HEK293 (cell line): ENCODE measurements at regions not wholly inside any gene's neighbourhood (a gene's known extent, or its start where the extent isn't known, plus 50 kb on each side); places are given as distances from the start of the nearest gene placed in this dataset.

Experiments used
- BCL11B ChIP-seq: fragments of 450-650 bp; formaldehyde crosslinking; IDR thresholded peaks from 2 replicates; pipeline ENCODE4 v1.5.1; 2016; ENCODE audit warnings: low read depth, missing biosample characterization, missing genetic modification characterization
- SETDB1 ChIP-seq: IDR thresholded peaks from one replicate; pipeline ENCODE4 v1.6.1; 2017; ENCODE audit warnings: mild to moderate bottlenecking, low read length, moderate library complexity, mixed read lengths; ENCODE audit not compliant: insufficient read length
- ZNF140 ChIP-seq: fragments of 450-650 bp; formaldehyde crosslinking; IDR thresholded peaks from 2 replicates; pipeline ENCODE4 v1.5.1; 2016; ENCODE audit warnings: missing biosample characterization, missing genetic modification characterization
- ZNF146 ChIP-seq: fragments of 450-650 bp; formaldehyde crosslinking; IDR thresholded peaks from 2 replicates; pipeline ENCODE4 v1.5.1; 2016; ENCODE audit warnings: missing biosample characterization, missing genetic modification characterization
- ZNF335 ChIP-seq: fragments of 450-650 bp; formaldehyde crosslinking; conservative IDR thresholded peaks from 2 replicates; pipeline ENCODE4 v1.5.1; 2016; ENCODE audit warnings: missing biosample characterization, missing genetic modification characterization
- ZNF530 ChIP-seq: fragments of 450-650 bp; formaldehyde crosslinking; IDR thresholded peaks from 2 replicates; pipeline ENCODE4 v1.5.1; 2016; ENCODE audit warnings: low read depth, missing biosample characterization, missing genetic modification characterization
- ZNF561 ChIP-seq: fragments of 450-650 bp; IDR thresholded peaks from 2 replicates; pipeline ENCODE4 v1.5.1; 2018; ENCODE audit warnings: missing biosample characterization, missing genetic modification characterization, borderline replicate concordance
- ZNF585B ChIP-seq: fragments of 450-650 bp; formaldehyde crosslinking; IDR thresholded peaks from 2 replicates; pipeline ENCODE4 v1.5.1; 2016; ENCODE audit warnings: missing biosample characterization, missing genetic modification characterization
- ZNF677 ChIP-seq: fragments of 450-650 bp; IDR thresholded peaks from 2 replicates; pipeline ENCODE4 v1.5.0; 2018; ENCODE audit warnings: missing biosample characterization, mild to moderate bottlenecking, missing genetic modification characterization, moderate library complexity
- ZNF785 ChIP-seq: fragments of 450-650 bp; formaldehyde crosslinking; IDR thresholded peaks from 2 replicates; pipeline ENCODE4 v1.5.1; 2016; ENCODE audit warnings: missing biosample characterization, missing genetic modification characterization
- TF ChIP-seq, protein P1 (sequence below): fragments of 450-650 bp; formaldehyde crosslinking; conservative IDR thresholded peaks from 2 replicates; pipeline ENCODE4 v1.5.1; 2016; ENCODE audit warnings: low read depth, missing biosample characterization, missing genetic modification characterization
- TF ChIP-seq, protein P2 (sequence below): fragments of 450-650 bp; formaldehyde crosslinking; IDR thresholded peaks from 2 replicates; pipeline ENCODE4 v1.5.1; 2016; ENCODE audit warnings: missing biosample characterization, missing genetic modification characterization
- TF ChIP-seq, protein P3 (sequence below): fragments of 450-650 bp; formaldehyde crosslinking; IDR thresholded peaks from 2 replicates; pipeline ENCODE4 v1.5.1; 2016; ENCODE audit warnings: missing biosample characterization, missing genetic modification characterization
- TF ChIP-seq, protein P4 (sequence below): fragments of 450-650 bp; formaldehyde crosslinking; IDR thresholded peaks from 2 replicates; pipeline ENCODE4 v1.5.1; 2016; ENCODE audit warnings: missing biosample characterization, missing genetic modification characterization, borderline replicate concordance
- TF ChIP-seq, protein P5 (sequence below): fragments of 450-650 bp; formaldehyde crosslinking; IDR thresholded peaks from 2 replicates; pipeline ENCODE4 v1.5.1; 2016; ENCODE audit warnings: missing biosample characterization, missing genetic modification characterization
- TF ChIP-seq, protein P6 (sequence below): fragments of 450-650 bp; formaldehyde crosslinking; IDR thresholded peaks from 2 replicates; pipeline ENCODE4 v1.5.1; 2016; ENCODE audit warnings: missing biosample characterization, missing genetic modification characterization
- TF ChIP-seq, protein P7 (sequence below): fragments of 450-650 bp; formaldehyde crosslinking; IDR thresholded peaks from 2 replicates; pipeline ENCODE4 v1.5.1; 2016; ENCODE audit warnings: missing biosample characterization, missing genetic modification characterization
- TF ChIP-seq, protein P8 (sequence below): fragments of 450-650 bp; formaldehyde crosslinking; IDR thresholded peaks from 2 replicates; pipeline ENCODE4 v1.5.1; 2016; ENCODE audit warnings: missing biosample characterization, missing genetic modification characterization

DNA sequence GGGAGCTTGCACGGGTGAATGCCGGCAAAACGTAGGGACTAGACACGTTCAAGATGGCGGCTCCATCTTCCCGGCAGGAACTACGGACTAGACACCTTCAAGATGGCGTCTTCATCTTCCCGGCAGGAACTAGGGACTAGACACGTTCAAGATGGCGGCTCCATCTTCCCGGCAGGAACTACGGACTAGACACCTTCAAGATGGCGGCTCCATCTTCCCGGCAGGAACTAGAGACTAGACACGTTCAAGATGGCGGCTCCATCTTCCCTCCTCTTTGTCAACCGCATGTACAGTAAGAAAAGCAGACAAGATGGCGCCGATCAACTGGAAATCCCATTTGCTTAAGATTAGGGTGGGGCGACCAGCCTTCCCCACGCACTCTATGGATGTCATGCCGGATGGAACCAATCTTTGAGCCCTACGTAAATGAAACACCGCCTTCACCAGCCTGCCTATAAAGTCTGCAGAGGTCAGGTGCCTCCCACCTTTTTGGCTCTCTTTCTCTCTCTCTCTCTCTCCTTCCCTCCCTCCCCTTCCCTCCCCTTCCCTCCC is 222.4 kb downstream of the CRLF2 start (continued):
- TF ChIP-seq, protein P1, sequence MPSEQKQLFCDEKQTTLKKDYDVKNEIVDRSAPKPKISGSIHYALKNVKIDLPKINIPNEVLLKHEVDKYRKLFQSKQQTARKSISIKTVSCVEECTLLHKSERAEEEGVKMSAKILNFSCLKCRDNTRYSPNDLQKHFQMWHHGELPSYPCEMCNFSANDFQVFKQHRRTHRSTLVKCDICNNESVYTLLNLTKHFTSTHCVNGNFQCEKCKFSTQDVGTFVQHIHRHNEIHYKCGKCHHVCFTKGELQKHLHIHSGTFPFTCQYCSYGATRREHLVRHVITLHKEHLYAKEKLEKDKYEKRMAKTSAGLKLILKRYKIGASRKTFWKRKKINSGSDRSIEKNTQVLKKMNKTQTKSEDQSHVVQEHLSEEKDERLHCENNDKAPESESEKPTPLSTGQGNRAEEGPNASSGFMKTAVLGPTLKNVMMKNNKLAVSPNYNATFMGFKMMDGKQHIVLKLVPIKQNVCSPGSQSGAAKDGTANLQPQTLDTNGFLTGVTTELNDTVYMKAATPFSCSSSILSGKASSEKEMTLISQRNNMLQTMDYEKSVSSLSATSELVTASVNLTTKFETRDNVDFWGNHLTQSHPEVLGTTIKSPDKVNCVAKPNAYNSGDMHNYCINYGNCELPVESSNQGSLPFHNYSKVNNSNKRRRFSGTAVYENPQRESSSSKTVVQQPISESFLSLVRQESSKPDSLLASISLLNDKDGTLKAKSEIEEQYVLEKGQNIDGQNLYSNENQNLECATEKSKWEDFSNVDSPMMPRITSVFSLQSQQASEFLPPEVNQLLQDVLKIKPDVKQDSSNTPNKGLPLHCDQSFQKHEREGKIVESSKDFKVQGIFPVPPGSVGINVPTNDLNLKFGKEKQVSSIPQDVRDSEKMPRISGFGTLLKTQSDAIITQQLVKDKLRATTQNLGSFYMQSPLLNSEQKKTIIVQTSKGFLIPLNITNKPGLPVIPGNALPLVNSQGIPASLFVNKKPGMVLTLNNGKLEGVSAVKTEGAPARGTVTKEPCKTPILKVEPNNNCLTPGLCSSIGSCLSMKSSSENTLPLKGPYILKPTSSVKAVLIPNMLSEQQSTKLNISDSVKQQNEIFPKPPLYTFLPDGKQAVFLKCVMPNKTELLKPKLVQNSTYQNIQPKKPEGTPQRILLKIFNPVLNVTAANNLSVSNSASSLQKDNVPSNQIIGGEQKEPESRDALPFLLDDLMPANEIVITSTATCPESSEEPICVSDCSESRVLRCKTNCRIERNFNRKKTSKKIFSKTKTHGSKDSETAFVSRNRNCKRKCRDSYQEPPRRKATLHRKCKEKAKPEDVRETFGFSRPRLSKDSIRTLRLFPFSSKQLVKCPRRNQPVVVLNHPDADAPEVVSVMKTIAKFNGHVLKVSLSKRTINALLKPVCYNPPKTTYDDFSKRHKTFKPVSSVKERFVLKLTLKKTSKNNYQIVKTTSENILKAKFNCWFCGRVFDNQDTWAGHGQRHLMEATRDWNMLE (tag by site-specific recombination), result peak; percentile 82
- TF ChIP-seq ZNF146 (tag by site-specific recombination), result no peak
- TF ChIP-seq ZNF530, result no peak
- TF ChIP-seq ZNF785 (tag by site-specific recombination), result no peak
- TF ChIP-seq ZNF335, result no peak
- TF ChIP-seq, protein P2, sequence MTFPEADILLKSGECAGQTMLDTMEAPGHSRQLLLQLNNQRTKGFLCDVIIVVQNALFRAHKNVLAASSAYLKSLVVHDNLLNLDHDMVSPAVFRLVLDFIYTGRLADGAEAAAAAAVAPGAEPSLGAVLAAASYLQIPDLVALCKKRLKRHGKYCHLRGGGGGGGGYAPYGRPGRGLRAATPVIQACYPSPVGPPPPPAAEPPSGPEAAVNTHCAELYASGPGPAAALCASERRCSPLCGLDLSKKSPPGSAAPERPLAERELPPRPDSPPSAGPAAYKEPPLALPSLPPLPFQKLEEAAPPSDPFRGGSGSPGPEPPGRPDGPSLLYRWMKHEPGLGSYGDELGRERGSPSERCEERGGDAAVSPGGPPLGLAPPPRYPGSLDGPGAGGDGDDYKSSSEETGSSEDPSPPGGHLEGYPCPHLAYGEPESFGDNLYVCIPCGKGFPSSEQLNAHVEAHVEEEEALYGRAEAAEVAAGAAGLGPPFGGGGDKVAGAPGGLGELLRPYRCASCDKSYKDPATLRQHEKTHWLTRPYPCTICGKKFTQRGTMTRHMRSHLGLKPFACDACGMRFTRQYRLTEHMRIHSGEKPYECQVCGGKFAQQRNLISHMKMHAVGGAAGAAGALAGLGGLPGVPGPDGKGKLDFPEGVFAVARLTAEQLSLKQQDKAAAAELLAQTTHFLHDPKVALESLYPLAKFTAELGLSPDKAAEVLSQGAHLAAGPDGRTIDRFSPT (tag by site-specific recombination), result no peak
- TF ChIP-seq ZNF140 (tag by site-specific recombination), result no peak
- TF ChIP-seq, protein P3, sequence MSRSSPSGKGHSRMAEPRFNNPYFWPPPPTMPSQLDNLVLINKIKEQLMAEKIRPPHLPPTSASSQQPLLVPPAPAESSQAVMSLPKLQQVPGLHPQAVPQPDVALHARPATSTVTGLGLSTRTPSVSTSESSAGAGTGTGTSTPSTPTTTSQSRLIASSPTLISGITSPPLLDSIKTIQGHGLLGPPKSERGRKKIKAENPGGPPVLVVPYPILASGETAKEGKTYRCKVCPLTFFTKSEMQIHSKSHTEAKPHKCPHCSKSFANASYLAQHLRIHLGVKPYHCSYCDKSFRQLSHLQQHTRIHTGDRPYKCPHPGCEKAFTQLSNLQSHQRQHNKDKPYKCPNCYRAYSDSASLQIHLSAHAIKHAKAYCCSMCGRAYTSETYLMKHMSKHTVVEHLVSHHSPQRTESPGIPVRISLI (tag by site-specific recombination), result no peak
- TF ChIP-seq ZNF585B (tag by site-specific recombination), result no peak
- TF ChIP-seq, protein P4, sequence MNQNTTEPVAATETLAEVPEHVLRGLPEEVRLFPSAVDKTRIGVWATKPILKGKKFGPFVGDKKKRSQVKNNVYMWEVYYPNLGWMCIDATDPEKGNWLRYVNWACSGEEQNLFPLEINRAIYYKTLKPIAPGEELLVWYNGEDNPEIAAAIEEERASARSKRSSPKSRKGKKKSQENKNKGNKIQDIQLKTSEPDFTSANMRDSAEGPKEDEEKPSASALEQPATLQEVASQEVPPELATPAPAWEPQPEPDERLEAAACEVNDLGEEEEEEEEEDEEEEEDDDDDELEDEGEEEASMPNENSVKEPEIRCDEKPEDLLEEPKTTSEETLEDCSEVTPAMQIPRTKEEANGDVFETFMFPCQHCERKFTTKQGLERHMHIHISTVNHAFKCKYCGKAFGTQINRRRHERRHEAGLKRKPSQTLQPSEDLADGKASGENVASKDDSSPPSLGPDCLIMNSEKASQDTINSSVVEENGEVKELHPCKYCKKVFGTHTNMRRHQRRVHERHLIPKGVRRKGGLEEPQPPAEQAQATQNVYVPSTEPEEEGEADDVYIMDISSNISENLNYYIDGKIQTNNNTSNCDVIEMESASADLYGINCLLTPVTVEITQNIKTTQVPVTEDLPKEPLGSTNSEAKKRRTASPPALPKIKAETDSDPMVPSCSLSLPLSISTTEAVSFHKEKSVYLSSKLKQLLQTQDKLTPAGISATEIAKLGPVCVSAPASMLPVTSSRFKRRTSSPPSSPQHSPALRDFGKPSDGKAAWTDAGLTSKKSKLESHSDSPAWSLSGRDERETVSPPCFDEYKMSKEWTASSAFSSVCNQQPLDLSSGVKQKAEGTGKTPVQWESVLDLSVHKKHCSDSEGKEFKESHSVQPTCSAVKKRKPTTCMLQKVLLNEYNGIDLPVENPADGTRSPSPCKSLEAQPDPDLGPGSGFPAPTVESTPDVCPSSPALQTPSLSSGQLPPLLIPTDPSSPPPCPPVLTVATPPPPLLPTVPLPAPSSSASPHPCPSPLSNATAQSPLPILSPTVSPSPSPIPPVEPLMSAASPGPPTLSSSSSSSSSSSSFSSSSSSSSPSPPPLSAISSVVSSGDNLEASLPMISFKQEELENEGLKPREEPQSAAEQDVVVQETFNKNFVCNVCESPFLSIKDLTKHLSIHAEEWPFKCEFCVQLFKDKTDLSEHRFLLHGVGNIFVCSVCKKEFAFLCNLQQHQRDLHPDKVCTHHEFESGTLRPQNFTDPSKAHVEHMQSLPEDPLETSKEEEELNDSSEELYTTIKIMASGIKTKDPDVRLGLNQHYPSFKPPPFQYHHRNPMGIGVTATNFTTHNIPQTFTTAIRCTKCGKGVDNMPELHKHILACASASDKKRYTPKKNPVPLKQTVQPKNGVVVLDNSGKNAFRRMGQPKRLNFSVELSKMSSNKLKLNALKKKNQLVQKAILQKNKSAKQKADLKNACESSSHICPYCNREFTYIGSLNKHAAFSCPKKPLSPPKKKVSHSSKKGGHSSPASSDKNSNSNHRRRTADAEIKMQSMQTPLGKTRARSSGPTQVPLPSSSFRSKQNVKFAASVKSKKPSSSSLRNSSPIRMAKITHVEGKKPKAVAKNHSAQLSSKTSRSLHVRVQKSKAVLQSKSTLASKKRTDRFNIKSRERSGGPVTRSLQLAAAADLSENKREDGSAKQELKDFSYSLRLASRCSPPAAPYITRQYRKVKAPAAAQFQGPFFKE (tag by site-specific recombination), result no peak
- TF ChIP-seq, protein P5, sequence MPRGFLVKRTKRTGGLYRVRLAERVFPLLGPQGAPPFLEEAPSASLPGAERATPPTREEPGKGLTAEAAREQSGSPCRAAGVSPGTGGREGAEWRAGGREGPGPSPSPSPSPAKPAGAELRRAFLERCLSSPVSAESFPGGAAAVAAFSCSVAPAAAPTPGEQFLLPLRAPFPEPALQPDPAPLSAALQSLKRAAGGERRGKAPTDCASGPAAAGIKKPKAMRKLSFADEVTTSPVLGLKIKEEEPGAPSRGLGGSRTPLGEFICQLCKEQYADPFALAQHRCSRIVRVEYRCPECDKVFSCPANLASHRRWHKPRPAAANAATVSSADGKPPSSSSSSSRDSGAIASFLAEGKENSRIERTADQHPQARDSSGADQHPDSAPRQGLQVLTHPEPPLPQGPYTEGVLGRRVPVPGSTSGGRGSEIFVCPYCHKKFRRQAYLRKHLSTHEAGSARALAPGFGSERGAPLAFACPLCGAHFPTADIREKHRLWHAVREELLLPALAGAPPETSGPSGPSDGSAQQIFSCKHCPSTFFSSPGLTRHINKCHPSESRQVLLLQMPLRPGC, result no peak
- no peak for TF ChIP-seq BCL11B
- no peak for TF ChIP-seq ZNF561 (tag by site-specific recombination)
- no peak for TF ChIP-seq SETDB1
- TF ChIP-seq, protein P6, sequence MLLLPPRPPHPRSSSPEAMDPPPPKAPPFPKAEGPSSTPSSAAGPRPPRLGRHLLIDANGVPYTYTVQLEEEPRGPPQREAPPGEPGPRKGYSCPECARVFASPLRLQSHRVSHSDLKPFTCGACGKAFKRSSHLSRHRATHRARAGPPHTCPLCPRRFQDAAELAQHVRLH (tag by site-specific recombination), result no peak
- TF ChIP-seq, protein P7, sequence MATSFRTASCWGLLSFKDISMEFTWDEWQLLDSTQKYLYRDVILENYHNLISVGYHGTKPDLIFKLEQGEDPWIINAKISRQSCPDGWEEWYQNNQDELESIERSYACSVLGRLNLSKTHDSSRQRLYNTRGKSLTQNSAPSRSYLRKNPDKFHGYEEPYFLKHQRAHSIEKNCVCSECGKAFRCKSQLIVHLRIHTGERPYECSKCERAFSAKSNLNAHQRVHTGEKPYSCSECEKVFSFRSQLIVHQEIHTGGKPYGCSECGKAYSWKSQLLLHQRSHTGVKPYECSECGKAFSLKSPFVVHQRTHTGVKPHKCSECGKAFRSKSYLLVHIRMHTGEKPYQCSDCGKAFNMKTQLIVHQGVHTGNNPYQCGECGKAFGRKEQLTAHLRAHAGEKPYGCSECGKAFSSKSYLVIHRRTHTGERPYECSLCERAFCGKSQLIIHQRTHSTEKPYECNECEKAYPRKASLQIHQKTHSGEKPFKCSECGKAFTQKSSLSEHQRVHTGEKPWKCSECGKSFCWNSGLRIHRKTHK (tag by site-specific recombination), result no peak
- TF ChIP-seq, protein P8, sequence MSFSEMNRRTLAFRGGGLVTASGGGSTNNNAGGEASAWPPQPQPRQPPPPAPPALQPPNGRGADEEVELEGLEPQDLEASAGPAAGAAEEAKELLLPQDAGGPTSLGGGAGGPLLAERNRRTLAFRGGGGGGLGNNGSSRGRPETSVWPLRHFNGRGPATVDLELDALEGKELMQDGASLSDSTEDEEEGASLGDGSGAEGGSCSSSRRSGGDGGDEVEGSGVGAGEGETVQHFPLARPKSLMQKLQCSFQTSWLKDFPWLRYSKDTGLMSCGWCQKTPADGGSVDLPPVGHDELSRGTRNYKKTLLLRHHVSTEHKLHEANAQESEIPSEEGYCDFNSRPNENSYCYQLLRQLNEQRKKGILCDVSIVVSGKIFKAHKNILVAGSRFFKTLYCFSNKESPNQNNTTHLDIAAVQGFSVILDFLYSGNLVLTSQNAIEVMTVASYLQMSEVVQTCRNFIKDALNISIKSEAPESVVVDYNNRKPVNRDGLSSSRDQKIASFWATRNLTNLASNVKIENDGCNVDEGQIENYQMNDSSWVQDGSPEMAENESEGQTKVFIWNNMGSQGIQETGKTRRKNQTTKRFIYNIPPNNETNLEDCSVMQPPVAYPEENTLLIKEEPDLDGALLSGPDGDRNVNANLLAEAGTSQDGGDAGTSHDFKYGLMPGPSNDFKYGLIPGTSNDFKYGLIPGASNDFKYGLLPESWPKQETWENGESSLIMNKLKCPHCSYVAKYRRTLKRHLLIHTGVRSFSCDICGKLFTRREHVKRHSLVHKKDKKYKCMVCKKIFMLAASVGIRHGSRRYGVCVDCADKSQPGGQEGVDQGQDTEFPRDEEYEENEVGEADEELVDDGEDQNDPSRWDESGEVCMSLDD (tag by site-specific recombination), result no peak
- no peak for TF ChIP-seq ZNF677 (tag by site-specific recombination)
